GM12874 (cell line): ENCODE measurements at regions not wholly inside any gene's neighbourhood (a gene's known extent, or its start where the extent isn't known, plus 50 kb on each side); places are given as distances from the start of the nearest gene placed in this dataset.
A peak's percentile ranks its signal among the peaks of the same experiment; 100 is the strongest.

Source experiments
- CTCF ChIP-seq: IDR thresholded peaks from 2 replicates; pipeline ENCODE4 v1.5.1; 2011; ENCODE audit warnings: low read depth, mild to moderate bottlenecking, control low read depth, low read length, moderate library complexity; ENCODE audit not compliant: insufficient read depth

GRCh38 chr9:36456480-36457065 lies 56.5 kb upstream of the RNF38 start:
- no peak for TF ChIP-seq CTCF

- TF ChIP-seq CTCF = no peak
Measured at GRCh38 chr9:36451949-36452348, 51.9 kb upstream of the RNF38 start.

GRCh38 chr9:36450110-36450732 lies 50.2 kb upstream of the RNF38 start:
- TF ChIP-seq CTCF = peak; percentile 49; the same call in 1 of the 2 replicates
